Activated B cell treated with CpG ODN at 0.5 μM for 24 hours (primary cell): ENCODE measurements at regions not wholly inside any gene's neighbourhood (a gene's known extent, or its start where the extent isn't known, plus 50 kb on each side); places are given as distances from the start of the nearest gene placed in this dataset.
"Not testable (repeated sequence)": the region's sequence is repeated elsewhere in the genome, so short reads cannot be mapped to it uniquely, and the experiment has no call there.

Experiments used
- ATAC-seq: fragments of 200-7000 bp; cut with Tn5 transposase; one replicate; pipeline ENCODE4 v1.10.0; 2021; ENCODE audit warnings: low read depth, mild to moderate bottlenecking, moderate library complexity
- CTCF ChIA-PET: fragments of 350-600 bp; sonication (Branson Sonifier 250); formaldehyde crosslinking; loops from one replicate; lab custom pipeline; 2021; ENCODE audit warnings: antibody characterized with exemption; lab: Charles Lee
- POLR2A ChIA-PET: fragments of 350-600 bp; sonication (Branson Sonifier 250); formaldehyde crosslinking; loops from one replicate; lab custom pipeline; 2021; ENCODE audit warnings: antibody characterized with exemption; lab: Charles Lee
- DNase-seq: peaks from one replicate; pipeline ENCODE4 v3.0.0; 2022
- H3K27ac Mint-ChIP-seq: one replicate; pipeline ENCODE4 v1.8.0; 2020; ENCODE audit warnings: mixed read lengths
- H3K27me3 Mint-ChIP-seq: one replicate; pipeline ENCODE4 v1.8.0; 2021; ENCODE audit warnings: mixed read lengths
- H3K36me3 Mint-ChIP-seq: one replicate; pipeline ENCODE4 v1.8.0; 2021; ENCODE audit warnings: low read depth, mixed read lengths
- H3K4me1 Mint-ChIP-seq: one replicate; pipeline ENCODE4 v1.8.0; 2021; ENCODE audit warnings: mixed read lengths
- H3K4me3 Mint-ChIP-seq: one replicate; pipeline ENCODE4 v1.8.0; 2020; ENCODE audit warnings: mild to moderate bottlenecking, mixed read lengths
- H3K9me3 Mint-ChIP-seq: one replicate; pipeline ENCODE4 v1.8.0; 2020; ENCODE audit warnings: mixed read lengths
- CTCF ChIP-seq: fragments of 200-600 bp; IDR thresholded peaks from one replicate; pipeline ENCODE4 v1.8.0; 2022; ENCODE audit warnings: antibody characterized with exemption, mild to moderate bottlenecking
- intact Hi-C: fragments of 100-400 bp; cut with micrococcal nuclease; formaldehyde crosslinking; loops from one replicate; pipeline ENCODE4 v1.15.1; 2024

- intact Hi-C loops, H3K27ac Mint-ChIP-seq, H3K27me3 Mint-ChIP-seq, H3K4me1 Mint-ChIP-seq, H3K4me3 Mint-ChIP-seq, ATAC-seq, CTCF ChIA-PET, H3K9me3 Mint-ChIP-seq, H3K36me3 Mint-ChIP-seq, POLR2A ChIA-PET, DNase-seq: not testable (repeated sequence)
Measured at GRCh38 chr1:83332308-83332707, 666.6 kb downstream of the TTLL7 start.

GRCh38 chr1:83318366-83318765 lies 680.6 kb downstream of the TTLL7 start:
- Mint-ChIP-seq H3K27me3 (no peaks in the 10 kb centered on the region), H3K4me3 (no peak overlapping the region), H3K36me3 (no peaks in the 10 kb centered on the region), H3K9me3 (no peaks in the 10 kb centered on the region), H3K27ac (no peak overlapping the region), H3K4me1 (no peaks in the 10 kb centered on the region)
- ATAC-seq = no peak
- no peak for TF ChIP-seq CTCF
- CTCF ChIA-PET = no interaction called here
- no peak for DNase-seq
- POLR2A ChIA-PET = no interaction called here
- intact Hi-C loops = no loop called here

GRCh38 chr1:83315446-83315845 lies 683.5 kb downstream of the TTLL7 start:
- CTCF ChIA-PET, ATAC-seq: not testable (repeated sequence)

GRCh38 chr1:83310161-83310560 lies 688.8 kb downstream of the TTLL7 start:
- H3K4me3 Mint-ChIP-seq, intact Hi-C loops, ATAC-seq, POLR2A ChIA-PET, H3K27ac Mint-ChIP-seq, H3K36me3 Mint-ChIP-seq, CTCF ChIA-PET, H3K4me1 Mint-ChIP-seq, H3K27me3 Mint-ChIP-seq, H3K9me3 Mint-ChIP-seq, DNase-seq: not testable (repeated sequence)

More at GRCh38 chr1:83315446-83315845, 683.5 kb downstream of the TTLL7 start:
- POLR2A ChIA-PET, DNase-seq, intact Hi-C loops, H3K36me3 Mint-ChIP-seq, H3K9me3 Mint-ChIP-seq, H3K27me3 Mint-ChIP-seq, H3K27ac Mint-ChIP-seq, H3K4me1 Mint-ChIP-seq, H3K4me3 Mint-ChIP-seq: not testable (repeated sequence)

- H3K4me3 Mint-ChIP-seq, H3K4me1 Mint-ChIP-seq, H3K27me3 Mint-ChIP-seq, POLR2A ChIA-PET, DNase-seq, intact Hi-C loops, H3K36me3 Mint-ChIP-seq, CTCF ChIA-PET, H3K27ac Mint-ChIP-seq, ATAC-seq, H3K9me3 Mint-ChIP-seq: not testable (repeated sequence)
Measured at GRCh38 chr1:83309035-83309434, 689.9 kb downstream of the TTLL7 start.

- H3K27ac Mint-ChIP-seq, DNase-seq, intact Hi-C loops, H3K4me3 Mint-ChIP-seq, ATAC-seq, H3K36me3 Mint-ChIP-seq, CTCF ChIA-PET, H3K27me3 Mint-ChIP-seq, H3K9me3 Mint-ChIP-seq, POLR2A ChIA-PET, H3K4me1 Mint-ChIP-seq: not testable (repeated sequence)
Measured at GRCh38 chr1:83306811-83307210, 692.1 kb downstream of the TTLL7 start.

GRCh38 chr1:83295594-83295993 lies 703.3 kb downstream of the TTLL7 start:
- DNase-seq, H3K27me3 Mint-ChIP-seq, H3K36me3 Mint-ChIP-seq, CTCF ChIA-PET, H3K9me3 Mint-ChIP-seq, POLR2A ChIA-PET, H3K27ac Mint-ChIP-seq, ATAC-seq, H3K4me1 Mint-ChIP-seq, intact Hi-C loops, H3K4me3 Mint-ChIP-seq: not testable (repeated sequence)

GRCh38 chr1:83287391-83287790 lies 711.5 kb downstream of the TTLL7 start:
- ATAC-seq, H3K27me3 Mint-ChIP-seq, H3K27ac Mint-ChIP-seq, intact Hi-C loops, H3K4me3 Mint-ChIP-seq, H3K36me3 Mint-ChIP-seq, H3K9me3 Mint-ChIP-seq, H3K4me1 Mint-ChIP-seq, POLR2A ChIA-PET, CTCF ChIA-PET, DNase-seq: not testable (repeated sequence)

GRCh38 chr1:83274656-83275055 lies 724.3 kb downstream of the TTLL7 start:
- H3K27ac Mint-ChIP-seq, H3K36me3 Mint-ChIP-seq, DNase-seq, intact Hi-C loops, CTCF ChIA-PET, POLR2A ChIA-PET, H3K27me3 Mint-ChIP-seq, ATAC-seq, H3K4me3 Mint-ChIP-seq, H3K4me1 Mint-ChIP-seq, H3K9me3 Mint-ChIP-seq: not testable (repeated sequence)

GRCh38 chr1:83272484-83272883 lies 726.4 kb downstream of the TTLL7 start:
- H3K9me3 Mint-ChIP-seq, ATAC-seq, DNase-seq, CTCF ChIA-PET, H3K36me3 Mint-ChIP-seq, H3K27ac Mint-ChIP-seq, H3K27me3 Mint-ChIP-seq, POLR2A ChIA-PET, intact Hi-C loops, H3K4me3 Mint-ChIP-seq, H3K4me1 Mint-ChIP-seq: not testable (repeated sequence)

- H3K4me3 Mint-ChIP-seq, DNase-seq, CTCF ChIA-PET, H3K27me3 Mint-ChIP-seq, intact Hi-C loops, POLR2A ChIA-PET, H3K27ac Mint-ChIP-seq, H3K4me1 Mint-ChIP-seq, ATAC-seq, H3K36me3 Mint-ChIP-seq, H3K9me3 Mint-ChIP-seq: not testable (repeated sequence)
Measured at GRCh38 chr1:83271834-83272233, 727.1 kb downstream of the TTLL7 start.

GRCh38 chr1:83270801-83271200 lies 728.1 kb downstream of the TTLL7 start:
- H3K4me1 Mint-ChIP-seq, H3K36me3 Mint-ChIP-seq, H3K4me3 Mint-ChIP-seq, H3K27me3 Mint-ChIP-seq, POLR2A ChIA-PET, H3K9me3 Mint-ChIP-seq, DNase-seq, CTCF ChIA-PET, ATAC-seq, H3K27ac Mint-ChIP-seq, intact Hi-C loops: not testable (repeated sequence)
